ENCODE measurements at regions not wholly inside any gene's neighbourhood (a gene's known extent, or its start where the extent isn't known, plus 50 kb on each side); places are given as distances from the start of the nearest gene placed in this dataset.

- no peak for TF ChIP-seq CTCF (IDR thresholded peaks at IDR 0.05)
- TF ChIP-seq EZH2 (IDR thresholded peaks at IDR 0.05), result no peak
Observed at GRCh38 chr3:72162649-72163184, 377.8 kb upstream of the PROK2 start.
